Keratinocyte (primary cell): ENCODE measurements at regions not wholly inside any gene's neighbourhood (a gene's known extent, or its start where the extent isn't known, plus 50 kb on each side); places are given as distances from the start of the nearest gene placed in this dataset.

Source experiments
- DNase-seq: peaks from one replicate; pipeline ENCODE4 v3.0.0-alpha.2; 2011; ENCODE audit warnings: low read depth, missing footprints, low spot score
- FAIRE-seq: peaks from 2 replicates; lab custom pipeline; 2011; peaks lifted over from hg19 to GRCh38; lab: Jason Lieb, UNC
- H2AFZ ChIP-seq: 2 replicates; pipeline ENCODE4 v1.6.0; 2012; ENCODE audit warnings: low read length, control low read depth, inconsistent platforms; ENCODE audit not compliant: control insufficient read depth
- H3K27ac ChIP-seq: 2 replicates; pipeline ENCODE4 v1.5.1; 2011; ENCODE audit warnings: low read length; ENCODE audit not compliant: control insufficient read depth, insufficient read depth
- H3K27me3 ChIP-seq: 3 replicates; pipeline ENCODE4 v1.6.0; 2011; ENCODE audit warnings: low read length; ENCODE audit not compliant: control insufficient read depth, insufficient read depth; ENCODE audit errors: extremely low read depth
- H3K36me3 ChIP-seq, 2 experiments: 2 replicates in 1 of 2; 3 replicates in 1 of 2; pipeline ENCODE4 v1.5.1; 2011; ENCODE audit warnings: low read length in 2 of 2, mild to moderate bottlenecking in 1 of 2; ENCODE audit not compliant: control insufficient read depth in 2 of 2, insufficient read depth in 2 of 2; ENCODE audit errors: extremely low read depth in 1 of 2
- H3K4me1 ChIP-seq: 3 replicates; pipeline ENCODE4 v1.5.1; 2011; ENCODE audit warnings: low read length; ENCODE audit not compliant: control insufficient read depth, insufficient read depth; ENCODE audit errors: extremely low read depth
- H3K4me2 ChIP-seq: 3 replicates; pipeline ENCODE4 v1.6.0; 2011; ENCODE audit warnings: low read depth, low read length; ENCODE audit not compliant: control insufficient read depth, insufficient read depth; ENCODE audit errors: extremely low read depth
- H3K4me3 ChIP-seq, 3 experiments: fragments of 200-600 bp in 1 of 3; sonication (generic) in 1 of 3; 2 replicates in 2 of 3; 3 replicates in 1 of 3; pipeline ENCODE4 v1.5.1; 2011 to 2016; ENCODE audit warnings: low read length in 3 of 3, mild to moderate bottlenecking in 3 of 3, control low read depth in 2 of 3, inconsistent platforms in 1 of 3, low read depth in 1 of 3, mixed read lengths in 1 of 3, mixed run types in 1 of 3, moderate library complexity in 1 of 3; ENCODE audit not compliant: control insufficient read depth in 2 of 3, insufficient read depth in 2 of 3; ENCODE audit errors: extremely low read depth in 1 of 3
- H3K79me2 ChIP-seq: 2 replicates; pipeline ENCODE4 v1.6.0; 2012; ENCODE audit warnings: low read length; ENCODE audit not compliant: control insufficient read depth, insufficient read depth
- H3K9ac ChIP-seq: 3 replicates; pipeline ENCODE4 v1.6.0; 2011; ENCODE audit warnings: low read length; ENCODE audit not compliant: control insufficient read depth, insufficient read depth; ENCODE audit errors: extremely low read depth
- H3K9me1 ChIP-seq: 3 replicates; pipeline ENCODE4 v1.6.0; 2011; ENCODE audit warnings: low read length; ENCODE audit not compliant: control insufficient read depth, insufficient read depth; ENCODE audit errors: extremely low read depth
- H3K9me3 ChIP-seq: 2 replicates; pipeline ENCODE4 v1.5.1; 2012; ENCODE audit warnings: low read depth, low read length; ENCODE audit not compliant: control insufficient read depth
- H4K20me1 ChIP-seq: 3 replicates; pipeline ENCODE4 v1.6.0; 2011; ENCODE audit warnings: low read length; ENCODE audit not compliant: control insufficient read depth, insufficient read depth; ENCODE audit errors: extremely low read depth
- EZH2 ChIP-seq: IDR thresholded peaks from one replicate; pipeline ENCODE4 v1.6.1; 2012; ENCODE audit warnings: inconsistent platforms, mild to moderate bottlenecking, low read length, moderate library complexity
- dilution Hi-C: fragments of 300-500 bp; cut with MboI; formaldehyde crosslinking; loops from one replicate; pipeline ENCODE4 v1.7.0; 2020; ENCODE audit warnings: low sequenced_read_pairs; ENCODE audit not compliant: extremely low pct_ligation_motif_present
- TF ChIP-seq, protein P1 (sequence below), 3 experiments: IDR thresholded peaks in 1 of 3; conservative IDR thresholded peaks in 1 of 3; optimal IDR thresholded peaks in 1 of 3; 2 replicates in 2 of 3; 3 replicates in 1 of 3; pipeline versions ENCODE3 to v1.5.1; 2011; ENCODE audit warnings: low read length in 3 of 3, mild to moderate bottlenecking in 3 of 3, moderate library complexity in 2 of 3, control low read depth in 1 of 3, inconsistent platforms in 1 of 3; ENCODE audit not compliant: insufficient read depth in 2 of 3; ENCODE audit errors: extremely low read depth in 1 of 3

DNA sequence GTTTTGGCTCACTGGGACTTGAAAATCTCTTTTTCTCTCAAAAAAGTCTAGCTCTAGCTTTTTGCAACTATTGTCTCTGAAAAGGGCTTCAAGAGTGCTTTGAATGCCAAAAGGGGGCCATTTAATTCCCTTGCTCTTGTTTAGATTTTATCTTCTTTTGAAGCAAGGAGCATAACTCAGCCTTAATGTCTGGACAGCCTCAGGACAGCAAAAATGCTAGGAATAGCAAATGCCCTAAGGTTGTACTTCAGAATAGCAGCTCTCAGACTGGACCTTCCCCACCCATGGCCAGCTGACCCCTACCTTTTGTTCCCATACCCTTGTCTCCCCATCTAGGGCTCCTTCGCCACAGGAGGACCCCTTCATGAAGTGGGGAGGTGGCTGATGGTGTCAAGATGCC is 121.4 kb downstream of the KCNK1 start:
- no peaks in the 10 kb centered on the region for H3K79me2 ChIP-seq
- peaks cover 4% of the 10 kb centered on the region for H3K27me3 ChIP-seq
- dilution Hi-C loops: no loop called here
- no peak overlapping the region for H3K4me2 ChIP-seq
- no peaks in the 10 kb centered on the region for H3K9me3 ChIP-seq
- no peak overlapping the region for H3K4me3 ChIP-seq
- H2AFZ ChIP-seq: no peak overlapping the region
- no peak for FAIRE-seq
- H3K9me1 ChIP-seq: no peaks in the 10 kb centered on the region
- H3K9ac ChIP-seq: no peak overlapping the region
- no peaks in the 10 kb centered on the region for H3K36me3 ChIP-seq
- no peaks in the 10 kb centered on the region for H4K20me1 ChIP-seq
- H3K4me1 ChIP-seq: no peaks in the 10 kb centered on the region
- no peak for DNase-seq
- no peak for TF ChIP-seq EZH2
- no peak overlapping the region for H3K27ac ChIP-seq

DNA sequence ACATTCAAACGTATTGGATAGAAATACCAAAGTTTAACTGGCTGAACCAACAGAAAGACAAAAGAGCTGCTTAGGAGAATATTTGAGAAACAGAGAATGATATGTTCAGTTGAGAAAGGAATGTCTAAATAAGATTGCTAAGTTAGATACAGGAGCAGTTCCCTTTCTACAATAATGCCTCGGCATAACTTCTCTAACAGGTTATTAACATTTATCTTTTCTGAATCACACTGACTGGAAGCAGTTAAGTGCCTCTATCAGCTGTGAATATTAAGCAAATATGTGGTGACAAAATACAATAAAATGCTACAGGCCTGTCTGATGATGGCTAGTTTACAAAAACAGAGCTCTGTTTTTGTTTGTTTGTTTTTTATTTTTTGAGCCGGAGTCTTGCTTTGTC is 121.9 kb downstream of the KCNK1 start:
- H3K9ac ChIP-seq: no peak overlapping the region
- H3K9me3 ChIP-seq: no peaks in the 10 kb centered on the region
- DNase-seq: no peak
- no peak overlapping the region for H3K4me3 ChIP-seq
- H3K27ac ChIP-seq: no peak overlapping the region
- H3K4me2 ChIP-seq: no peak overlapping the region
- TF ChIP-seq, protein P1, sequence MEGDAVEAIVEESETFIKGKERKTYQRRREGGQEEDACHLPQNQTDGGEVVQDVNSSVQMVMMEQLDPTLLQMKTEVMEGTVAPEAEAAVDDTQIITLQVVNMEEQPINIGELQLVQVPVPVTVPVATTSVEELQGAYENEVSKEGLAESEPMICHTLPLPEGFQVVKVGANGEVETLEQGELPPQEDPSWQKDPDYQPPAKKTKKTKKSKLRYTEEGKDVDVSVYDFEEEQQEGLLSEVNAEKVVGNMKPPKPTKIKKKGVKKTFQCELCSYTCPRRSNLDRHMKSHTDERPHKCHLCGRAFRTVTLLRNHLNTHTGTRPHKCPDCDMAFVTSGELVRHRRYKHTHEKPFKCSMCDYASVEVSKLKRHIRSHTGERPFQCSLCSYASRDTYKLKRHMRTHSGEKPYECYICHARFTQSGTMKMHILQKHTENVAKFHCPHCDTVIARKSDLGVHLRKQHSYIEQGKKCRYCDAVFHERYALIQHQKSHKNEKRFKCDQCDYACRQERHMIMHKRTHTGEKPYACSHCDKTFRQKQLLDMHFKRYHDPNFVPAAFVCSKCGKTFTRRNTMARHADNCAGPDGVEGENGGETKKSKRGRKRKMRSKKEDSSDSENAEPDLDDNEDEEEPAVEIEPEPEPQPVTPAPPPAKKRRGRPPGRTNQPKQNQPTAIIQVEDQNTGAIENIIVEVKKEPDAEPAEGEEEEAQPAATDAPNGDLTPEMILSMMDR (optimal IDR thresholded peaks at IDR 0.05 in 1 of 3, IDR thresholded peaks at IDR 0.05 in 1 of 3, conservative IDR thresholded peaks at IDR 0.05 in 1 of 3; ENCODE audit: extremely low read depth in 1 of 3, insufficient read depth in 2 of 3, low read length in 3 of 3): no peak
- no peak for TF ChIP-seq EZH2
- no peaks in the 10 kb centered on the region for H3K9me1 ChIP-seq
- no peaks in the 10 kb centered on the region for H3K36me3 ChIP-seq
- dilution Hi-C loops: no loop called here
- no peaks in the 10 kb centered on the region for H4K20me1 ChIP-seq
- H3K27me3 ChIP-seq: peaks cover 4% of the 10 kb centered on the region
- FAIRE-seq: no peak
- no peaks in the 10 kb centered on the region for H3K4me1 ChIP-seq
- H3K79me2 ChIP-seq: no peaks in the 10 kb centered on the region
- no peak overlapping the region for H2AFZ ChIP-seq

DNA sequence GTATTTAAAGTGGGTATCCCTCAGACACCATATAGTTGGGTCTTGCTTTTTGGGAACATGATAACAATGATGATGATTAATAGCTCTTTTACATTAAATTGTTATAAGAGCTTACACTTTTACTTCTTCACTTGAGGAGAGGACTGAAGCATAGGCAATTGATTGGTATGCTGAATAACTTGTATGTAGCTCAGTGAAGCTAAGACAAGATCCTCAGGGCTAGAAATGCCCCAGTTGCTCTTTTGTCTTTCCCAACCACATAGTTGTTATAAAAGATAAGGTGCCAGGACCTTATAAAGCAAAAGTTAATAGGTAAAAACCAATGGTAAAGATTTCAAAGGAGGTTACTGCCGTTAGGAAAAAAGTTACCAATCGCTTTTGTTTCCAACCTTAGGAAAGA is 123.4 kb downstream of the KCNK1 start:
- H4K20me1 ChIP-seq: no peaks in the 10 kb centered on the region
- no peak for DNase-seq
- no peaks in the 10 kb centered on the region for H3K36me3 ChIP-seq
- H3K4me2 ChIP-seq: no peak overlapping the region
- TF ChIP-seq, protein P1 (optimal IDR thresholded peaks at IDR 0.05 in 1 of 3, IDR thresholded peaks at IDR 0.05 in 1 of 3, conservative IDR thresholded peaks at IDR 0.05 in 1 of 3; ENCODE audit: extremely low read depth in 1 of 3, insufficient read depth in 2 of 3, low read length in 3 of 3): no peak
- no peak for TF ChIP-seq EZH2
- no peaks in the 10 kb centered on the region for H3K79me2 ChIP-seq
- FAIRE-seq: no peak
- peaks cover 4% of the 10 kb centered on the region for H3K27me3 ChIP-seq
- H2AFZ ChIP-seq: no peak overlapping the region
- no peaks in the 10 kb centered on the region for H3K9me1 ChIP-seq
- H3K4me3 ChIP-seq: no peak overlapping the region
- no peak overlapping the region for H3K9ac ChIP-seq
- H3K9me3 ChIP-seq: no peaks in the 10 kb centered on the region
- no peaks in the 10 kb centered on the region for H3K4me1 ChIP-seq
- dilution Hi-C loops: no loop called here
- no peak overlapping the region for H3K27ac ChIP-seq
